PFSK-1 (cell line): ENCODE measurements at regions not wholly inside any gene's neighbourhood (a gene's known extent, or its start where the extent isn't known, plus 50 kb on each side); places are given as distances from the start of the nearest gene placed in this dataset.

Source experiments
- FOXP2 ChIP-seq: optimal IDR thresholded peaks from 2 replicates; pipeline ENCODE3; 2011; ENCODE audit warnings: borderline replicate concordance, control low read depth, inconsistent platforms; ENCODE audit not compliant: insufficient read depth; ENCODE audit errors: extremely low read length, extremely low read depth
- POLR2AphosphoS5 ChIP-seq: IDR thresholded peaks from 2 replicates; pipeline ENCODE4 v1.6.1; 2012; ENCODE audit warnings: low read depth, mild to moderate bottlenecking, control low read depth, low read length, moderate library complexity
- SIN3A ChIP-seq: IDR thresholded peaks from 2 replicates; pipeline ENCODE4 v1.6.1; 2012; ENCODE audit warnings: mild to moderate bottlenecking, low read length, moderate library complexity, borderline replicate concordance; ENCODE audit not compliant: insufficient read depth
- TAF1 ChIP-seq: IDR thresholded peaks from 2 replicates; pipeline ENCODE4 v1.6.1; 2012; ENCODE audit warnings: low read length, control low read depth, borderline replicate concordance; ENCODE audit not compliant: insufficient read depth
- TF ChIP-seq, protein P1 (sequence below), 2 experiments: IDR thresholded peaks; 2 replicates each; pipeline versions ENCODE4 v1.6.1 to v1.8.0; 2011 to 2012; ENCODE audit warnings: low read depth in 2 of 2, low read length in 2 of 2, control low read depth in 1 of 2, inconsistent platforms in 1 of 2, mild to moderate bottlenecking in 1 of 2, moderate library complexity in 1 of 2; ENCODE audit not compliant: insufficient read depth in 1 of 2

DNA sequence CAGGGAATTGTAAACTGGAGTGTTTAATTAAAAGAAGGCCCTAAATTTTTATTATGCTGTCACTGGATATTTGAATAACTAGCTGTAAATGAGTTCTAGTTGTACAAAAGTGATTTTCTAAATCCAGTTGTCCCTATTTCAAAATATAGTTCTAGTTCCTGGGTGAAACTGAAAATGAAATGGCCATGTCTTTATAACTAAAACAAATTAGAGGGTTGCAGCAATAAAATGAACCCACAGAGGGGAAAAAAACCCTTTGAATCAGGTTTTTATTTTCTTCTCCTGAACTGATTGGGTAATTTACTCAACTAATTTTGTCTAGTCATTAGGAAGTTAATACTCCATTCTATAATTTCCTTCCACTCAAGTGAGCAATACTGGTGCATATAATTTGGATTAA, 55.6 kb upstream of the MAP4K3 start:
- TF ChIP-seq FOXP2 (no peak), SIN3A (no peak), POLR2AphosphoS5 (no peak), TAF1 (no peak)
- TF ChIP-seq, protein P1, sequence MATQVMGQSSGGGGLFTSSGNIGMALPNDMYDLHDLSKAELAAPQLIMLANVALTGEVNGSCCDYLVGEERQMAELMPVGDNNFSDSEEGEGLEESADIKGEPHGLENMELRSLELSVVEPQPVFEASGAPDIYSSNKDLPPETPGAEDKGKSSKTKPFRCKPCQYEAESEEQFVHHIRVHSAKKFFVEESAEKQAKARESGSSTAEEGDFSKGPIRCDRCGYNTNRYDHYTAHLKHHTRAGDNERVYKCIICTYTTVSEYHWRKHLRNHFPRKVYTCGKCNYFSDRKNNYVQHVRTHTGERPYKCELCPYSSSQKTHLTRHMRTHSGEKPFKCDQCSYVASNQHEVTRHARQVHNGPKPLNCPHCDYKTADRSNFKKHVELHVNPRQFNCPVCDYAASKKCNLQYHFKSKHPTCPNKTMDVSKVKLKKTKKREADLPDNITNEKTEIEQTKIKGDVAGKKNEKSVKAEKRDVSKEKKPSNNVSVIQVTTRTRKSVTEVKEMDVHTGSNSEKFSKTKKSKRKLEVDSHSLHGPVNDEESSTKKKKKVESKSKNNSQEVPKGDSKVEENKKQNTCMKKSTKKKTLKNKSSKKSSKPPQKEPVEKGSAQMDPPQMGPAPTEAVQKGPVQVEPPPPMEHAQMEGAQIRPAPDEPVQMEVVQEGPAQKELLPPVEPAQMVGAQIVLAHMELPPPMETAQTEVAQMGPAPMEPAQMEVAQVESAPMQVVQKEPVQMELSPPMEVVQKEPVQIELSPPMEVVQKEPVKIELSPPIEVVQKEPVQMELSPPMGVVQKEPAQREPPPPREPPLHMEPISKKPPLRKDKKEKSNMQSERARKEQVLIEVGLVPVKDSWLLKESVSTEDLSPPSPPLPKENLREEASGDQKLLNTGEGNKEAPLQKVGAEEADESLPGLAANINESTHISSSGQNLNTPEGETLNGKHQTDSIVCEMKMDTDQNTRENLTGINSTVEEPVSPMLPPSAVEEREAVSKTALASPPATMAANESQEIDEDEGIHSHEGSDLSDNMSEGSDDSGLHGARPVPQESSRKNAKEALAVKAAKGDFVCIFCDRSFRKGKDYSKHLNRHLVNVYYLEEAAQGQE (IDR thresholded peaks at IDR 0.05; ENCODE audit: insufficient read depth in 1 of 2, low read depth in 2 of 2, low read length in 2 of 2) = no peak

DNA sequence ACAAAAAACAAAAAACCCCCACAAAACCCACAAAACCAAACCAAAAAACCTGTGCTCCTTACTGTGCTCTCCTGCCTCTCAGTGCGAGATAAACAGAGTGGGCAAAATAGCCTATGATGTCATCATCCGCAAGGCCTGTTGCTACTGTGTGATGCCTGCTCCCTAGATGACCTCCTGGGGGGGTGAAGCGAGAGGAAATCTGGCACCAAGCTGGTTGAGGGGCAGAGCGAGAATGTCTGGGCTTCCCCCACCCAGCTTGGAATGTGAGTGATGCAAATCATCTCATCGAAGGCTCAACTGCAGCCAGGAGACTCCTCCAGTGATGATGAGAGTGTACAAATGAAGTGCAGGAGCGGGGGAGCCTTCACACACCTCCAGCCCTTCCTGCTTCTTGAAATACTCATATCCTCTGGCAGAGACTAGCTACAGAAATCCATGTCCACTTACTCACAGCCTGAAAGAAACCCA, 57.7 kb upstream of the MAP4K3 start:
- TF ChIP-seq TAF1 (peak; percentile 27; the same call in 1 of the 2 replicates), SIN3A (no peak), POLR2AphosphoS5 (0 out of 2 replicates have a peak, but pooled peaks have one; percentile 23), FOXP2 (peak; percentile 96)
- TF ChIP-seq, protein P1 (IDR thresholded peaks at IDR 0.05; ENCODE audit: insufficient read depth in 1 of 2, low read depth in 2 of 2, low read length in 2 of 2) = peak in 1 of 2 experiments; percentile 37; a peak in 1 of 4 replicates

DNA sequence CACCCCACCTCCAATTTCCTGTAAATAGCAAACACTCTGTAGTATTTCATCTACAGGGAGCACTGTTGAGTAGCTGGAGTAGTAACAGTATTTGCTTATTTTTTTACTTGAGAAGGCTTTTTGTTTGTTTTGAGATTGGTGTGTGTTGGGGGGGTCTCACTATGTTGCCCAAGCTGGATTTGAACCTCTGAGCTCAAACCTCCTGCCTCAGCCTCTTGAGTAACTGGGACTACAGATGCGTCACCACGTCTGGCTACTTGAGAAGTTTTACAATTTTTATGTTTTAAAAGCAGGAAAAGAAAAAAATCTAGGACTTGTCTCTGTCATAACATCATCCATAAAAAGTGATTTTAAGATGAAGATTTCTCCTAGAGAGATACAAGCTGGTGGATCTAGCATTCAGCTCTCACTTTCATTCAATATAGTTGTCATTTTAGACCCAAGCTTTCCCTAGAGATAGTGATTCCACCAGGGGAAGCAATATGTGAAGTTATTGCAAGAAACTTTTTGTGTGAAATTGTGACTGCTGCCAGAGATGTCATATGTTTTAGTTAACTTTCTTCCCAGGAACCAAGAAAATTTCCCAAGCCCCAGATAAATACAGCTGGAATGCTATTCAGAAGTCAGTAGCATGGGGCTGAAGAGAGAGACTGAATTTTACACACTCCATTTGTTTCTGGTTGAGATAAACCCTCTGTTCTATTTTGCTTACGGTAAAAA, 60.2 kb upstream of the MAP4K3 start:
- 0 out of 2 replicates have a peak, but pooled peaks have one; percentile 39 for TF ChIP-seq POLR2AphosphoS5
- TF ChIP-seq FOXP2 = no peak
- no peak for TF ChIP-seq SIN3A
- TF ChIP-seq, protein P1 (IDR thresholded peaks at IDR 0.05; ENCODE audit: insufficient read depth in 1 of 2, low read depth in 2 of 2, low read length in 2 of 2) = no peak
- TF ChIP-seq TAF1 = no peak

DNA sequence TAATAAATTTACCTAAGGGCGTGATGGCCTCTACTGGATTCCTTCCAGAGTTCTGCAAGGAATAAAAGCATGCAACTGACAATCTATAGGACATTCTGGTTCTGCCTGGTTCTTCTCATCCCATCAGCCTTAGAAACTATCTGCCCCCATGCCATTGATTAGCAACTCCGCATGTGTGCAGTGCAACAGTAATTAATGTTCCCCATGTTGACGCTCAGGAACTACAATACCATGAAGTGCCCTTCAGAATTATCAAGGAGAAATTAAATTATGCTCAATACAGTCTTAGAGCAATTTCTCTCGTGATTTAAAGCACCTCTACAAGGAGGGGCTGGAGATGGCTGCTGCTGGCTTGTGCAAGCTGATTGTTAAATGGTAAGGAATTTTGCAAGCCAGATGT, 61.7 kb upstream of the MAP4K3 start:
- no peak for TF ChIP-seq SIN3A
- no peak for TF ChIP-seq TAF1
- no peak for TF ChIP-seq FOXP2
- TF ChIP-seq, protein P1 (IDR thresholded peaks at IDR 0.05; ENCODE audit: insufficient read depth in 1 of 2, low read depth in 2 of 2, low read length in 2 of 2) = no peak
- no peak for TF ChIP-seq POLR2AphosphoS5
